GM19035 (cell line): ENCODE measurements at regions not wholly inside any gene's neighbourhood (a gene's known extent, or its start where the extent isn't known, plus 50 kb on each side); places are given as distances from the start of the nearest gene placed in this dataset.
"Not testable (repeated sequence)": the region's sequence is repeated elsewhere in the genome, so short reads cannot be mapped to it uniquely, and the experiment has no call there.

Experiments used
- ATAC-seq: cut with Tn5 transposase; IDR thresholded peaks from one replicate; pipeline ENCODE4 v1.9.1; 2021; ENCODE audit not compliant: unreplicated experiment

GRCh38 chr4:64737026-64737853 is 328.0 kb upstream of the TECRL start:
- ATAC-seq = no peak

GRCh38 chr4:64729561-64729960 is 320.3 kb upstream of the TECRL start:
- no peak for ATAC-seq

- ATAC-seq = no peak
Measured at GRCh38 chr4:64727960-64728359, 318.7 kb upstream of the TECRL start.

GRCh38 chr4:64727391-64727790 is 318.1 kb upstream of the TECRL start:
- ATAC-seq = not testable (repeated sequence)

GRCh38 chr4:64724689-64725088 is 315.4 kb upstream of the TECRL start:
- ATAC-seq = no peak

GRCh38 chr4:64721106-64721505 is 311.9 kb upstream of the TECRL start:
- ATAC-seq = no peak

GRCh38 chr4:64718091-64718490 is 308.8 kb upstream of the TECRL start:
- ATAC-seq = no peak

GRCh38 chr4:64715741-64716140 is 306.5 kb upstream of the TECRL start:
- no peak for ATAC-seq

GRCh38 chr4:64713256-64713840 is 304.1 kb upstream of the TECRL start:
- ATAC-seq = peak; percentile 66

GRCh38 chr4:64712590-64712989 is 303.3 kb upstream of the TECRL start:
- ATAC-seq = no peak

- ATAC-seq = no peak
Measured at GRCh38 chr4:64705989-64706388, 296.7 kb upstream of the TECRL start.

- no peak for ATAC-seq
Measured at GRCh38 chr4:64698171-64698570, 288.9 kb upstream of the TECRL start.

- no peak for ATAC-seq
Measured at GRCh38 chr4:64682946-64683345, 273.7 kb upstream of the TECRL start.

- ATAC-seq = no peak
Measured at GRCh38 chr4:64682481-64682880, 273.2 kb upstream of the TECRL start.

GRCh38 chr4:64673121-64673520 is 263.9 kb upstream of the TECRL start:
- not testable (repeated sequence) for ATAC-seq

- no peak for ATAC-seq
Measured at GRCh38 chr4:64670647-64671046, 261.4 kb upstream of the TECRL start.

GRCh38 chr4:64643841-64644240 is 234.6 kb upstream of the TECRL start:
- ATAC-seq = no peak

- no peak for ATAC-seq
Measured at GRCh38 chr4:64642936-64643335, 233.7 kb upstream of the TECRL start.

- ATAC-seq = not testable (repeated sequence)
Measured at GRCh38 chr4:64640402-64640801, 231.2 kb upstream of the TECRL start.

- ATAC-seq = no peak
Measured at GRCh38 chr4:64625438-64625837, 216.2 kb upstream of the TECRL start.

GRCh38 chr4:64617800-64618199 is 208.6 kb upstream of the TECRL start:
- ATAC-seq = no peak

- ATAC-seq = no peak
Measured at GRCh38 chr4:64614276-64614675, 205.0 kb upstream of the TECRL start.

- ATAC-seq = no peak
Measured at GRCh38 chr4:64613046-64613445, 203.8 kb upstream of the TECRL start.
